Lower leg skin (tissue), 4 donors: ENCODE measurements at regions not wholly inside any gene's neighbourhood (a gene's known extent, or its start where the extent isn't known, plus 50 kb on each side); places are given as distances from the start of the nearest gene placed in this dataset.

Experiments
- DNase-seq, 2 donors: peaks; one replicate each; pipeline ENCODE4 v3.0.0-alpha.2; 2019; ENCODE audit warnings: low spot score in 2 of 2
- H3K4me3 ChIP-seq: fragments of 200-600 bp; sonication (generic); 2 replicates; pipeline ENCODE4 v1.5.1; 2017; ENCODE audit warnings: mild to moderate bottlenecking, low read depth; ENCODE audit not compliant: poor library complexity, severe bottlenecking
- CTCF ChIP-seq, 3 donors: fragments of 450-650 bp; IDR thresholded peaks; one replicate each; pipeline ENCODE4 v1.5.1; 2016; ENCODE audit warnings: antibody characterized with exemption in 3 of 3, mild to moderate bottlenecking in 3 of 3, moderate library complexity in 2 of 3
- POLR2A ChIP-seq, 2 donors: fragments of 450-650 bp; IDR thresholded peaks; one replicate each; pipeline ENCODE4 v1.6.1; 2016 to 2017; ENCODE audit warnings: antibody characterized with exemption in 2 of 2, mild to moderate bottlenecking in 1 of 2, moderate library complexity in 1 of 2
- WGBS, 2 donors: methylation state at CpG; one replicate each; pipeline ENCODE4 v1.1.5; 2018; 5-methylcytosine and 5-hydroxymethylcytosine counted together
- intact Hi-C: fragments of 100-400 bp; cut with DNase I; formaldehyde crosslinking; loops from one replicate; pipeline ENCODE4 v1.15.0; 2023; ENCODE audit warnings: low total_unique reads

DNA sequence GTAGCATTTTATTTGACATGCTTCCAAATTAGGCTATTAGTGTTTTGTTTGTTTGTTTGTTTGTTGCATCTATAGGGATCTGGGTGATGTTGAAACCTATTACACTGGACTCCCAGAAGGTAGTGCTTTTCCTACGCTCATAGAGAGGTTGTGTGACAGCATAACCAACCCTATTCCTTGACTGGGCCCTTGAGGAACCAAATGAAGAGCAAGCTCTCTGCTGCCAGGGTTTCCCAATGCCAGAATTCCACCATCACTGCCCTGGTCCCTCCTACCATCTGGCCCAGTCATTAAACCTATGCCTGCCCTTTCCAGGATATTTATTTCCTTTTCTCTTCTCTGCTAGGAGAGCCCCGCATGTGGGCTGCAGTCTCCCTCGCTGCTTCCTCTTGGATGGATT lies 210.6 kb downstream of the IRS2 start:
- no peak overlapping the region for H3K4me3 ChIP-seq
- intact Hi-C loops: no loop called here

GRCh38 chr13:109572389-109572788 lies 214.0 kb downstream of the IRS2 start:
- 87 to 93% methylated on average over 6 of the region's 6 CpGs for WGBS, 2 donors
- TF ChIP-seq POLR2A (IDR thresholded peaks at IDR 0.05) (no peak), CTCF (IDR thresholded peaks at IDR 0.05) (no peak)
- no peak overlapping the region for H3K4me3 ChIP-seq
- DNase-seq: no peak
- intact Hi-C loops: no loop called here

More for the DNA sequence above, 210.6 kb downstream of the IRS2 start:
- no peak for DNase-seq
- no peak for TF ChIP-seq CTCF (IDR thresholded peaks at IDR 0.05)
- no peak for TF ChIP-seq POLR2A (IDR thresholded peaks at IDR 0.05)
- 88 to 99% methylated on average over 3 of the region's 3 CpGs for WGBS, 2 donors

DNA sequence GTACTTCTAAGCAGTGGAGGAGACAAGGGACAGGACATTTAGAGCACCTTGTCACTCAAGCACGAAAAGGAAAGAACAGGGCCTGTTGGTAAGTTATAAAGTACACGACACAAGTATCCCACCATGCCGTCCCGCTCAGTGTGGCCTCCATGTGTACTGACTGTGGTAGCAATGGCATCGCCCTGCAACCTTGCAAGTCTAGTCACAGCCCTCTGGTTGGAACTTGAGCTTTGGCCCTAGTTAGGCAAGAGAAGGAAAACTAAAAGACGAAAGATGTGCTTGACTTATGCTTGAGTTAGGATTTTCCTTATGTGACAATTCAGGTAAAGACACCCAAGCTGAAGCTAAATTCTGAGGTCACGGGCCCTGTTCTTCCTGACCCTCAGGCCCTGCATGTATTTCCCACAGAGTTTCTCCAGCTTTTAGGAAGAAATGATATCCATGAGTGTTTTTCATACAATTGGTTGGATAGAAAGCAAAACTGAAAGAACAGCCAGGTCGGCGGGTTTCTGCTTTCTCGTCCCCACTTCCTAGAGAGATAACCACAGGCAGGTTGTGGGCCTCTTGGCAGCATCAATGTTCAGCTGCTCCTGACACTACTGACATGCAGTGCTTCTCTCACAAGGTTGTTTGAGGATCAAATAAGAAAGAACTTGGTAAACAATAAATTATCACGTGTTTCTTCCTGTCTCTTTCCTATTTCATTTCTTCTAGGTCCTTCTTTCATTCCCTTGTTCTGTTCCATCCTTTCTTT lies 216.2 kb downstream of the IRS2 start:
- H3K4me3 ChIP-seq: no peak overlapping the region
- DNase-seq: no peak
- WGBS, 2 donors: 93% methylated on average over 11 of the region's 11 CpGs
- no peak for TF ChIP-seq POLR2A (IDR thresholded peaks at IDR 0.05)
- TF ChIP-seq CTCF (IDR thresholded peaks at IDR 0.05): no peak
- intact Hi-C loops: no loop called here

DNA sequence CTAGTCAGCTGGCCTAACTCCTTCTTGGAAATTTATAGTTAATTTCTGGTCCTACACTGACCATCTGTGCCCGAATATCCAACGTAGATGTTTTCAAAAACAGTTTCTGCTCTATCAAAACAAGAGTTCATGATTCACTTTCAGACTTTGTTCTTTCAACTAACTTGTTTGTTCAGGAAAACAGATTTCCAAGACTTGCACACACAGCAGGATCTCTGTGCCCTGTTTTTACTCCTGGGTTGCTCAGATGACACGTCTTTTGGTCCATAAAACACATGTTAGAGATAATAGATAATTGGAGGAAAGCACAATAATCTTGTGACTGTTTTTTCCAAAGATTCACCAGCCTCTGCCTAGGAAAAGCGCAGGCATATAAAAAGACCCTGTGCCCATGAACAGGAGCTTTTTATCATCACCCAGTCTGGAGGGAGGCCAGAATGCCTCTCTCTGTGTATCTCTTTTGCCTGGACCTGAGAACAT lies 218.0 kb downstream of the IRS2 start:
- no peak for DNase-seq
- H3K4me3 ChIP-seq: no peak overlapping the region
- TF ChIP-seq CTCF (IDR thresholded peaks at IDR 0.05) (no peak), POLR2A (IDR thresholded peaks at IDR 0.05) (no peak)
- 54 to 68% methylated on average over 4 of the region's 4 CpGs for WGBS, 2 donors
- intact Hi-C loops: no loop called here

DNA sequence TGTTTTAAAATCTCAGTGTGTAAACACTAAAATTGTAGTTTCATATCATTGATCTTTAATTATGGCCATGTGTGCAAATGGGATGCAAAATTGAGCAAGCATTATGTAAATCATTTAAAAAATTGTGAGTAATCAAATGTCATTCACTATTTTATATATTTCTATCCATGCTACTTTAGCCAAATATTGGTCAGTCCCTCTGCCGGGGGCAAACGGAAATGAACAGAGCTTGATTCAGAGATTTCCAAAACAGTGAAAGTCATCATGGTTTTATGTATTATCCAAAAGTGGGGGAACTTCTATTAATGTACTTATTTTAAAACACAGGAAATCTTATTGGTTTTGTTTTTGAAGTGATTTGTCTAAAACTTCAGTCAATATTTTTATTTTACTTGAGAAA lies 219.1 kb downstream of the IRS2 start:
- no peak overlapping the region for H3K4me3 ChIP-seq
- no peak for TF ChIP-seq POLR2A (IDR thresholded peaks at IDR 0.05)
- no peak for TF ChIP-seq CTCF (IDR thresholded peaks at IDR 0.05)
- intact Hi-C loops: no loop called here
- no peak for DNase-seq
- WGBS, 2 donors: 65 to 67% methylated on average over 2 of the region's 2 CpGs

- intact Hi-C loops: no loop called here
- no peak for TF ChIP-seq CTCF (IDR thresholded peaks at IDR 0.05)
- TF ChIP-seq POLR2A (IDR thresholded peaks at IDR 0.05): no peak
- no peak for DNase-seq
- no peak overlapping the region for H3K4me3 ChIP-seq
- WGBS, 2 donors: 89 to 92% methylated on average over 7 of the region's 7 CpGs
Observed at GRCh38 chr13:109565877-109566276, 220.5 kb downstream of the IRS2 start.
